ENCODE measurements at regions not wholly inside any gene's neighbourhood (a gene's known extent, or its start where the extent isn't known, plus 50 kb on each side); places are given as distances from the start of the nearest gene placed in this dataset.
"Not testable (repeated sequence)": the region's sequence is repeated elsewhere in the genome, so short reads cannot be mapped to it uniquely, and the experiment has no call there.

DNA sequence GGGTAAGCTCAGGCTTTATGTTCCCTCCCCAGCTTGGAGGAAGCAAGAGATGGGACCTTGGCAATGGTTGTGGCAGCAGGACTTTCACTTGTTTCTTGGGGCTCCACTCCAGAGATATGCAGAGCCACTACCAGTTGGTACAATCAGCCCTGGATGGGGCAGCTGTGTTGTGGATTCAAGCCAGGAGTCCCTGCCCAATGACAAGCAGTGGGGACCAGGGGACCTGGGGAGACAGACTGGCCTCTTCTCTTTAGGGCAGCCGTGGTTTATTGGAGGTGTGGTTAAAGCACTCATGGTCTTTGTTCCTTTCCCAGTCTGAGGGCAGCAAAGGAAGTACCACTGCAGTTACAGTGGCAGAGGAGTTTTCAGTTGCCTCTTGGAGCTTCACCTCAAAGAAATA lies 856.1 kb downstream of the TTLL7 start:
- DNase-seq; ATAC-seq; intact Hi-C loops (cut with DNase I): not testable (repeated sequence)

GRCh38 chr1:83135524-83136157 lies 863.3 kb downstream of the TTLL7 start:
- ATAC-seq; DNase-seq; intact Hi-C loops (cut with DNase I): not testable (repeated sequence)

DNA sequence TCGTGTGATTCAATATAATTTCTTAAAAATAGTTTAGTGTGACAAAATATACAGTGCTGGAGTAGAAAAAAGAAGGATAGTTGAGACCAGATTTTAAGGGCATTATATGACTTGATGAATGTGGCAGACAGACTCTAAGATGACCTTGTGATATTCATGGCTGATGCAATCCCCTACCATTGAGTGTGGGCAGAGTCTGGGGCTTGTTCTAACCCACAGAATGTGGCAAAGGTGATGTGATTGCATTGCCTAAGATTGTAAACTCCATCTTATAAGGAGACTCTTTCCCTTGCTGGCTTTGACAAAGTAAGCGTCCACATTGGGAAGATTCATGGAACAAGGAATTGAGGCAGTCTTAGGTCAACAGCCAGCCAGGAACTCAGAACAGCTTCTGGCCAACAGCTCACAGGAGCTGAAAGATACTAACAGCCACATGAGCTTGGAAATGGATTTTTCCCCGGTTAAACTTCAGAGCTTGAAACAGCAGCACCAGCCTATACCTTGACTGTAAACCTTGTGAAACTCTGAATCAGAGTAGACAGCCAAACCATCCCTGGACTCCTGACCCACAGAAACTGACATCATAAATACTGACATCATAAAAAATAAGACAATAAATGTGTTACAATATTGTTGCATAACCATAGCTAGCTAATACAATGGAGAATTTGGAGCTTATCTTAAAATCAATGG lies 864.5 kb downstream of the TTLL7 start:
- intact Hi-C loops (cut with DNase I); ATAC-seq: not testable (repeated sequence)

GRCh38 chr1:83131692-83131955 lies 867.3 kb downstream of the TTLL7 start:
- intact Hi-C loops (cut with DNase I), result no loop called here
- no peak for ATAC-seq
- DNase-seq, result no peak

More for the DNA sequence above, 864.5 kb downstream of the TTLL7 start:
- DNase-seq, result not testable (repeated sequence)

GRCh38 chr1:83130886-83131691 lies 867.8 kb downstream of the TTLL7 start:
- DNase-seq (no peak), ATAC-seq (no peak)
- intact Hi-C loops (cut with DNase I), result no loop called here

DNA sequence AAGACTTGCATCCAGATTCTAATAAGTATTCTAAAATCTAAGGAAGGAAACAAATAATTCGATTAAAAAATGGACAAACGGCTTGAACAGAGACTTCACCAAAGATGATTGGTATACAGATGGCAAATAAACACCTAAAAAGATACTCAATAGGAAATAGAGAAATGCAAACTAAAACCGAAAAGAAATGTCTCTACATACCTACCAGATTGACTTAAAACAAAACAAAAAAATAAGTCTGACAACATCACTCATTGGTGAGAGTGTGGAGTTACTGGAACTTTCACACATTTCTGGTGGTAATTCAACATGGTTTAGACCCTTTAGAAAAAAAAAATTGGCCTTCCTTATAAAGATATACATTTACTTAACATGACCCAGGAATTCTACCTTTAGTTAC lies 869.8 kb downstream of the TTLL7 start:
- ATAC-seq, result no peak
- intact Hi-C loops (cut with DNase I), result no loop called here
- DNase-seq, result no peak

- no peak for ATAC-seq
- intact Hi-C loops (cut with DNase I), result no loop called here
- no peak for DNase-seq
Observed at GRCh38 chr1:83125456-83125855, 873.5 kb downstream of the TTLL7 start.

- intact Hi-C loops (cut with DNase I), result no loop called here
- ATAC-seq (no peak), DNase-seq (no peak)
Observed at GRCh38 chr1:83123019-83123418, 875.9 kb downstream of the TTLL7 start.

GRCh38 chr1:83118472-83118871 lies 880.5 kb downstream of the TTLL7 start:
- no peak for DNase-seq
- intact Hi-C loops (cut with DNase I), result no loop called here
- no peak for ATAC-seq

GRCh38 chr1:83117030-83117429 lies 881.9 kb downstream of the TTLL7 start:
- ATAC-seq; DNase-seq; intact Hi-C loops (cut with DNase I): not testable (repeated sequence)

GRCh38 chr1:83115785-83116184 lies 883.1 kb downstream of the TTLL7 start:
- no peak for DNase-seq
- intact Hi-C loops (cut with DNase I), result no loop called here
- no peak for ATAC-seq

DNA sequence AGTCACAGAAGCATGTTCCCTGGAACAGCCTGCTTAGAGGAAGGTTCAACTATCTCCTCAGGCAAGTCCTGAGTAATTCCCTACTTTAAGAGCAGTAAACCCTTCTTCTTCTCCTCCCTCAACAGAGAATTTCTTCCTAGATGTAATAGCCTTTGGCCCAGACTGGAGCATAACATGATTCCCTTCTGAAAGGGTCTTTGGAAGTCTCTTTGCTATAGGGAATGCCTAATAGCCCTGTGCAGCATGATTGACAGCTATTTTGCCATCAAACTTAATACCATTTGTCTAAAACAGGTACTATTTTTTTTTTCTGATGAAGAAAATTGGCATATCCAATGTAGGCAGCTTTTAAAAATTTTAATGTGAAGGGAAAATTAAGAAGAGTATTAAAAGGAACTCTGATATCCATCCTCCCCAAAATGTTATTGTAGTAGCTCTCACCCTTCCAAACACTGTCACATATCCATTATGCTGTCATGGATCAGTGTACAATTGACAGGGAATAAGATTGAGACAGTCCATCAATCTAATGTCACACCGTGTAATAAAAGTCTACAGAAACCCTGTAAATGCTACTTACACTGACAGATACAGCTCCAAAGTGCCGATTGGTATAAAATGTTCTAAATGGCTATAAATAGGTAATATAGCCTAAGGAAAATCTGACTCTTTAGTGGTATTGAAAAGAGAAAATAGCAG lies 884.6 kb downstream of the TTLL7 start:
- ATAC-seq (no peak), DNase-seq (no peak)
- intact Hi-C loops (cut with DNase I), result no loop called here

DNA sequence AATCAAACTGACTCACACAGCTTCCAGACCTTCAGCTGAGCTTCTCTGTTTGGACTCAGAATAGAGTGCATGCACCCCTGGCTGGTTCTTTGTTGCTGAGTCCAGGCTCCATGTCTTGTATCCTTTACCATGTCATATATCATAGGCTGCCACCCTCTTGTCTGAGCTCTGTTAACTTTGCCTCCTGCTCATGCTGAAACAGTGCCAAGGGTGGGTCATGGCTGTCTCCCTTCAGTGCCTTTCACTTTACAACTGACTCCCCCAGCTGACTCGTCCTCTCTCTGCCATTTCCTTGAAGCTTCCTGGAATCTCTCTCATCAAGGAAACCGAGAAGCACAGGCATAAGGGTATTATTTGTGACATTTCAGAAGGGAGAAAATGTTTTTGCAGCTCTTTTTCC lies 885.3 kb downstream of the TTLL7 start:
- intact Hi-C loops (cut with DNase I), result no loop called here
- ATAC-seq, result no peak

DNA sequence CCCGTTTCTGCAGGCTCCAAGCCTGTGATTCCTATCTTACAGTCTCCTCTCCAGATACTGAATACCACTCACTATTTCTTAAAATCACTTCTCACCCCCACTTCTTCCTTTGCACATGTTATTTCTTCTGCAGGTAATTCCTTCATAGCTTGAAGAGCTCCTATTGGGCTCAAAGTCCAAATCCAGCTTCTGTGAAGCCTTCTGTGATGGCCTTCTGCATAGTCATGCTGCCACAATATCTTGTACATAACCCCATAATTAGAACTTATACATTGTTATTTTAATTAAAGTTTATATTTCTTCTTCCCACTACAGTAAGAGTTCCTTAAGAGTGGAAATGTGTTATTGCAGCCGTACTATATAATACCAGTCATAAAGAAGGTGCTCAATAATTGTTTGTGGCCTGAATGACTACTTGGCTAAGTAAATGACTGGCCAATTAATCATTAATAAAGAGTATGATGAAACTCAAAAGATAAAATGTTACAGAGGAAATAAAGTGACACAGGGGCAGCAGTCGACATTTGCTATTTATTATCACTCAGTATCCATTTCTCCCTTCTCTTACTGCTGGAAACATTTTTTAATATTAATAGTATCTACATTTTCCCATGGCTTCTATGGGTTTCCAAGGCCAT lies 886.6 kb downstream of the TTLL7 start:
- DNase-seq, result no peak
- no peak for ATAC-seq
- intact Hi-C loops (cut with DNase I), result no loop called here

More for the DNA sequence above, 885.3 kb downstream of the TTLL7 start:
- no peak for DNase-seq

DNA sequence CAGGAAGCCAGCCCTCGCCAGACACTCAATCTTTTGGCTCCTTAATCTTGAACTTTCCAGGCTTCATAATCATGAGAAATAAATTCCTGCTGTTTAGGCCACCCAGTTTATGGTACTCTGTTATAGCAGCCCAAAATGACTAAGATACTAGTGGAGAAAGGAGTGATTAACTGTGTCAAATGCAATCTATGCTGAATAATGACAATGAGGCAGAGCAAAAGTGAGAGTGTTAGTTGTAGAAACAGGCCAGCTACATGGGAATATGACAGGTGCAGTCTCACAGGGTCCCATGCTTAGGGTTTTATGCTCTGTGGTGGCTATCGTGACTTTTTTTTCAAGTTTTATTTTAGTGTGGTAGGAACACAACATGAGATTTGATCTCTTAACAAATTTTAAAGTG lies 888.8 kb downstream of the TTLL7 start:
- ATAC-seq (no peak), DNase-seq (no peak)
- intact Hi-C loops (cut with DNase I), result no loop called here

DNA sequence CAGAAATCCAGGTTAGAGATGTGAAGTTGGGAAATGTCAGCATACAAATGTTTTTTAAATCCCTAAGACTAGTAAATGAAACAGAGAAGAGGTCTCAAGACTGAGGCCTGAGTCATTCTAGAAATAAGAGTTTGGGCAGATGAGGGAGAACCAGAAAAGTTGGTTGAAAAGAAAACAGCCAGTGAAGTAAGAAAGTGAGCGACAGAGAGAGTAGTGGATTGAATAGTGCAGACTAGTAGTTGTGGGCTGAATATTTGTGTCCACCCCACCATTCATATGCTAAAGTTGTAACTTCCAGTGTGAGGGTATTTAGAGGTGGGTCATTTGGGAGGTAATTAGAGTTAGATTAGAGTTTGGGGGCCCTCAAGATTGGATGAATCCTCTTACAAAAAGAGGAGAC lies 889.2 kb downstream of the TTLL7 start:
- intact Hi-C loops (cut with DNase I), result no loop called here
- no peak for ATAC-seq

DNA sequence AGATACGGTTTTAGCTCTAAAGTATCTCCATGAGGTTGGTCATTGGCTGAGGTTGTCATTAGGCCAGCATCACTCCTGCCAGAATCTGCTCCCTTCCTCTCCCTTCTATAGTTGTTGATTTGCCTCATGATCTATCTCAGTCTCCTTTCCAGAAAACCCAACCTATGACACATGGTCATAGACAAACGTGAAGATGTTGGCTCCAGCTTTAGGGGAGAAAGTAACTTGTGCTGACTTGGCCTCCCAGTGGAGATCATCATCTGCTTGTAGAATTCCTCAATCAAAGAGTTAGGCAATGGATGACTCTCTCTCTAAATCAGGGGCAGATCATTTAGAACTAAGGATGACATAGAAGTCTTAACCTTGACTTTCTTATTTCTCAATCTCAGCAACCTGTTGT lies 894.4 kb downstream of the TTLL7 start:
- ATAC-seq (no peak), DNase-seq (no peak)
- intact Hi-C loops (cut with DNase I), result no loop called here

More for the DNA sequence above, 889.2 kb downstream of the TTLL7 start:
- DNase-seq, result no peak

DNA sequence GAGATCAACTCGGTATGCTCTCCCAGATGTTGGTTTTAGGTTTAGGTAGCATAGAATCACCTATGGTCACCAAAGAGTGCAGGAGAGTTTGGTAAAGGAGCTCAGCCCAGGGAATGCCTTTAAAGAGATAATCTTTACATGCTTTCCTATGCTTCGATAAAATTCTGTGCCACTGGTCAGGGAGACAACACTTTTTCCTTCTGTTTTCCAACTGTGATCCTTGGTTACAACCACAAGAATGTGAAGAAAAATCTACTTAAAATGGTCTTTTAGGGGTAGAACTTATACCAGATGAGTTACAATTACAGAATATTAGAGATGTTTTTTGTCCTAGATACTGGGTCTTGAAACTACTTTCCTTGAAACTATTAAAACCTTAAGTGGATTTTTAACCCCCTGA lies 895.6 kb downstream of the TTLL7 start:
- ATAC-seq (no peak), DNase-seq (no peak)
- intact Hi-C loops (cut with DNase I), result no loop called here

DNA sequence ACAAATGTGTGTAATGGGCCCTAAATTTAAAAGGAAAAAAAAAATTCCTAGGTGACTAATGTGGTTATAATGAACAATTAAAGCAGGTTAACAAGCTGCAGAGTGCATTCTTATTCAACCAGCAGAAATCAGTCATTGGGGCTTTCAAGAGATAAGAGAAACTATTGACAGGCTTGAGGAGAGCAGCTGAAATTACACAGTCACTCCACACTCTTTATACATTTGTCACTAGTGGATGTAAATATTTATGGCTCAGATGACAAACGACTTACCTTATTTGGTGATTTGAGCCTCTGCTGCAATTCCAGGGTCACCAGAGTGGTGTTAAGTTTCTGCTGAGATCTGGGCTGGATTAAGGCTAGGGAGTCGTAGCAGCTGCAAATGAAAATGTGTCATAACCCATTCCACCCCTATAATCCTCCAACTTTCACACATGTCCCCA lies 896.3 kb downstream of the TTLL7 start:
- DNase-seq, result no peak

More for the DNA sequence above, 896.3 kb downstream of the TTLL7 start:
- no peak for ATAC-seq
- intact Hi-C loops (cut with DNase I), result no loop called here

Measured in left cardiac atrium (tissue), 4 donors.